ENCODE measurements at regions not wholly inside any gene's neighbourhood (a gene's known extent, or its start where the extent isn't known, plus 50 kb on each side); places are given as distances from the start of the nearest gene placed in this dataset.
"Not testable (repeated sequence)": the region's sequence is repeated elsewhere in the genome, so short reads cannot be mapped to it uniquely, and the experiment has no call there.

DNA sequence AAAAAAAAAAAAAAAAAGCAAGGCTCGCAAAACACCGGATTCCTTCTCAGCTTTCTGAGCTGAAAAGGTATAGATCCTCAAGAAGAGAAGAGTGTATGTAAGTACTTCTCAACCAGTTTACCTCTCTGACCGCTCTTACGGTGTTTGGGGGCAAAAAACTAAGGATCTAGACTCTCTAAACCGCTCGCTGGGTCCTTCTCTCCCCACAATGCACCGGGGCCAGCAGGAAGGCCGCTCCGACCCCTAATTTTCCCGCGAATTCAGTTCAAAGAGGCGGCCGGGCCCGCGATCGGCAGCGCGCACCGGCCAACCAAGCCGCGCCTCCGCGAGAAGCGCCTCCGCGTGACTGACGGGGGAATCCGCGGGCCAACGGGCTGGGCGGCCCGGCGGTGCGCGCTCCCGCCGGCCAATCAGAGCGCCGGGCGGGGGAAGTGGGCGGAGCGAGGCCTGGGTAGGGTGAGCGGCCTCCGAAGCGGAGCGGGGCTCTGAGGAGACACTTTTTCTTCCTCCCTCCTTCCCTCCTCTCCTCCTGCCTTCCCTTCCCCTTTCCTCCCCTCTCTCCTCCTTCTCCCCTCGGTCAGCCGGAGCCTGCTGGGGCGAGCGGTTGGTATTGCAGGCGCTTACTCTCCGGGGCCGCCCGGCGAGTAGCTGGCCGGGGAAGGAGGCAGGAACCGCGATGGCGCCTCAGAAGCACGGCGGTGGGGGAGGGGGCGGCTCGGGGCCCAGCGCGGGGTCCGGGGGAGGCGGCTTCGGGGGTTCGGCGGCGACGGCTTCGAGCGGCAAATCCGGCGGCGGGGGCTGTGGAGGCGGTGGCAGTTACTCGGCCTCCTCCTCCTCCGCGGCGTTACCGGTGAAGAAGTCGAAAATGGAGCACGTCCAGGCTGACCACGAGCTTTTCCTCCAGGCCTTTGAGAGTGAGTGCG is 93.0 kb downstream of the CRLF3 start:
- DNase-seq (ENCODE audit: low read depth in 2 of 2): peak; percentile 79 to 83

DNA sequence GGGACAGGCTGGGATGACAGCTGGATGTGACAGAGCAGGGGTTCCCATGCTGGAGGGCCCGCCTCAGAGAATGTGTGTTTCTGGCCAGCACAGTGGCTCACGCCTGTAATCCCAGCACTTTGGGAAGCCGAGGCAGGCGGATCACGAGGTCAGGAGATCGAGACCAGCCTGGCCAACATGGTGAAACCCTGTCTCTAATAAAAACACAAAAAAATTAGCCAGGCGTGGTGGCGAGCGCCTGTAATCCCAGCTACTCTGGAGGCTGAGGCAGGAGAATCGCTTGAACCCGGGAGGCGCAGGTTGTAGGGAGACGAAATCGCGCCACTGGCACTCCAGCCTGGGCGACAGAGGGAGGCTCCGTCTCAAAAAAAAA is 93.7 kb downstream of the CRLF3 start:
- DNase-seq (ENCODE audit: low read depth in 2 of 2): not testable (repeated sequence)

DNA sequence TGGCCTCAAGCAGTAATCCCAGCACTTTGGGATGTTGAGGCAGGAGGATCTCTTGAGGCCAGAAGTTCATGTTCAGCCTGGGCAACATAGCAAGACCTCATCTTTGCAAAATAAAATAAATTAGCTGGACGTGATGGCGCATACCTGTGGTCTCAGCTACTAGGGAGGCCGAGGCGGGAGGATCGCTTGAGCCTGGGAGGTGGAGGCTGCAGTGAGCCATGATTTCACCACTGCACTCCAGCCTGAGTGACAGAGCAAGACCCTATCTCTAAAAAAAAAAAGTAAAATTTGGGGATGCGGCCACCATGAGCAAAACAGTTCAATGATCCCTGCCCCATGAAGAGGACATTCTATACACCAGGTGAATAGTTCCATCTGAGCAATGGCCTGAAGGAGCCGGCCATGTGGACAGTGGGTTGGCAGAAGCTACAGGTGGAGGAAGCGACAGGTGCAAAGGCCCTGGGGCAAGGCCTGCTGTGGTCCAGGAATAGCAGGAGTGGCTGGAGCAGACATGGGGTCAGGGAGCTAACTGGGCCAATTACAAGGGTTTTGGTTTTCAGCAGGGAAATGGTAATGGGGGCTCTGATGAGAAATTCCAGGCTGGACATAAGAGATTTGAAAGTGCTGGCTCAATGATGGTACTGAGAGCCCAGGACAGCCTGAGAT is 94.2 kb downstream of the CRLF3 start:
- not testable (repeated sequence) for DNase-seq (ENCODE audit: low read depth in 2 of 2)

DNA sequence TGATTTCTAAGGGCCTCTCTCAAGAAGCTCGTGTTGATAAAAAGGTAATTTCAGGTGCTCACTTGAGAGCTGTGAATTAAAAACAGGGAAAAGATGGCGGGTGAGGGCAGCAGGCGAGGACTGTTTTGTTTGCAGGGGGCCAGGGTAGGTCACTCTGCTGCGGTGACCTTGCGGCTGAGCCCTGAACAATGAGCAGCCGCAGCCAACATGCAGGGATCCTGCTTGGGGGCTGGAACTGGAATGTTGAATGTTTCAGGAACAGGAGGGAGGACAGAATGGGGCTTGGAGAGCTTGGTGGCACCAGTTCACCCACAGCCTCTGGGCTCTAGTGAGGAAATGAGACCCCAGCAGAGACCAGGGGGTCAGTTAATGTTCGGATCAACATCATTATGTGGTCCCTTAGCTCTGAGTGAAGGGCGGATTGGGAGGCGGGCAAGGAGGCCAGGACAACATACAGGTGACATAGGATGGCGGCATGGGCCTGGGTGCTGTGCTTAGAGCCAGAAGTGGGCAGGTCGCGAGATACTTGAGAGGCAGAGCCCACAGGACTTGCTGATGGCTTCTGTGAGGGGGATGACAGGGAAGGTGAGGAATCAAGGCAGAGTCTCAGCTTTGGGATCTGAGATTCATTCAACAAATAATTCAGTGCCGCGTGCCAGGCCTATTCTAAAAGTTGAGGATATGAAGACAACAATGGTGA is 94.9 kb downstream of the CRLF3 start:
- DNase-seq (ENCODE audit: low read depth in 2 of 2): not testable (repeated sequence)

DNA sequence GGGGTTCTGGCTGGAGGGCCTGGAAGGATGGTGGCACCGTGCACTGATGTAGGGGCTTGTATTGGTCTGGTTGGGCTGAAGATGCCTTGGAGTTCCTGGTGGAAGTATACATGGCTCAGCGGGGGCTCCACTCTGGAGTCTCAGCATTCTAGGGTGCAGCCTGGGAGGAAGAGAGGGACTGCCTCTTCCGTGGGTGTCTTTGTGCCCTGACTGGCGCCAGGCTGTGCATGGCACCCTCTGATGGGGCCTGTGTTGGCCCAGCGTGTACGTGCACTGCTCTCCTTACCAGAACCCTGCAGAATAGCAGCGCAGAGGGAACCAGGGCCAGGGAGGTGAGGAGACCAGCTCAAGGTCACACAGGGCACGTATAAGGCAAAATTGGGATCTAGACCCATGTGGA is 97.0 kb downstream of the CRLF3 start:
- not testable (repeated sequence) for DNase-seq (ENCODE audit: low read depth in 2 of 2)

DNA sequence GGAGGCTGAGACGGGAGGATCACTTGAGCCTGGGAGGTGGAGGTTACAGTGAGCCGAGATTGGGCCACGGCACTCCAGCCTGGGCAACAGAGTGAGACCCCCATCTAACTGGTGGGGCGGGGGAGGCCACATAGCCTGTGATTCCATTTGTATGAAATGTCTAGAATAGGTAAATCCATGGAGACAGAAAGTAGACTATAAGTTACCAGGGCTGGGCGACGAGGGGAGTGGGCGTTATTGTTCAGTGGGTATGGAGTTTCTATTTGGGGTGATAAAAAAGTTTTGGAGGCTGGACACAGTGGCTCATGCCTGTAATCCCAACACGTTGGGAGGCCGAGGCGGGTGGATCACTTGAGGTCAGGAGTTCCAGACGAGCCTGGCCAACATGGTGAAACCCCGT is 97.8 kb downstream of the CRLF3 start:
- not testable (repeated sequence) for DNase-seq (ENCODE audit: low read depth in 2 of 2)

DNA sequence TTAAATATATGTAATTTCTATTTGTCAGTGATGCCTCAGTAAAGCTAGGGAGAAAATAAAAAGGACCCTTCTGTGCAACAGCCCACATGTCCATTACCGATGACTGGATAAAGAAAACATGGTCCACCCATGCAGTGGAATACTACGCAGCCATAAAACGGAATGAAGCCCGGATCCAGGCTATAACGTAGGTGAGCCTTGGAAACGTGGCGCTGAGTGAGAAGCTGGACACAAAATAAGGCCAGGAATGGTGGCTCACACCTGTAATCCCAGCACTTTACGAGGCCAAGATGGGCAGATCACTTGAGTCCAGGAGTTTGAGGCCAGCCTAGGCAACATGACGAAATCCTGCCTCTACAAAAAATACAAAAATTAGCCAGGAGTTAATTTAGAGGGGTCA is 98.2 kb downstream of the CRLF3 start:
- DNase-seq (ENCODE audit: low read depth in 2 of 2): not testable (repeated sequence)

DNA sequence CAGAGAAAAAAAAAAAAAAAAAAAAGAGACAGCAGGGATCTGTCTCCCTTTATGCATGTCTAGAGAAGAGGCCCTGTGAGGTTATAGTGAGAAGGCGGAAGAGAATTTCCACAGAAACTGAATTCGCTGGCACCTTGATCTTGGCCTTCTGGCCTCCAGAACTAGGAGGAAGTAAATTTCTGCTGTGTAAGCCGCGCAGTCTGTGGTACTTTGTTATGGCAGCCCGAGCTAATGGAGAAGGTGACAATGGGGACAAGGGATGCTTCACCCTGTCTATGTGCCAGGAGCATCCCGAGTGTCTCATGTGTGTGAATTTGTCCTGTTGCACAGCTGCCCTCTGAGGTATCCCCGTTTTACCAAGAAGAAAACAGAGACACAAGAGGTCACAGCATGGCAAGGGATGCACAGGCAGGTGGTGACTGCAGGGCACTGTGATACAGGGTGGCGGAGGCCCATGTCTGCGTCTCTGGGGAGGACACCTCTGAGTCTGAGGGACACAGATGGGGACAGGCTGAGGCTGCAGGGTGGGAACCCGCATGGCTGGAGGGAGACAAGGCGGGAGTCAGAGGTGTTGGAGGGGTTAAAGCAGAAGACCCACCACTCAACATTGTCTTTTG is 100.3 kb downstream of the CRLF3 start:
- not testable (repeated sequence) for DNase-seq (ENCODE audit: low read depth in 2 of 2)

DNA sequence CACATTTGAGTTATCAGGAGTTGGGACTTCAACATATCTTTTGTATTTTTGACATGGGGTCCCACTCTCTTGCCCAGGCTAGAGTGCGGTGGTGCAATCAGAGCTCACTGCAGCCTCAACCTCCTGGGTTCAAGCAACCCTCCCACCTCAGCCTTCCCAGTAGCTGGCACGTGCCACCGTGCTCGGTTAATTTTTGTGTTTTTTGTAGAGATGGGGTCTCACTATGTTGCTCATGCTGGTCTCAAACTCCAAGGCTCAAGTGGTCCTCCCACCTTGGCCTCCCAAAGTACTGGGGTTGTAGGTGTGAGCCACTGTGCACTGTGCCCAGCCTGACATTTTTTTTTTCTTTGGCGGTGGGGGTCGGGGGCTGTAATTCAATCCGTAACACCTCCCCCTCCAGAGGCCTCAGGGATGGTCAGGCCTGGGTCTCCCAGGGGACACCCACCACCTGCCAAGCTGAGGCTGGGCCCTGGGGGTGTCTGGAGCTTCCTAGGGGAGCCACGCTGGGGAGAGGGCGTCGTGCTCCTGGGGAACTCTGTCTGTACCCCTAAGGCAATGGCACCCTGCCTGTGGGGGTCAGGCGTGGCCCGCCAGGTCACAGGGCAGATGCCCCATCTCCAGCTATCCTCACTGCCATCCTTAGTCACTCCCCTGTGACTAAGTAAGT is 102.2 kb downstream of the CRLF3 start:
- not testable (repeated sequence) for DNase-seq (ENCODE audit: low read depth in 2 of 2)

DNA sequence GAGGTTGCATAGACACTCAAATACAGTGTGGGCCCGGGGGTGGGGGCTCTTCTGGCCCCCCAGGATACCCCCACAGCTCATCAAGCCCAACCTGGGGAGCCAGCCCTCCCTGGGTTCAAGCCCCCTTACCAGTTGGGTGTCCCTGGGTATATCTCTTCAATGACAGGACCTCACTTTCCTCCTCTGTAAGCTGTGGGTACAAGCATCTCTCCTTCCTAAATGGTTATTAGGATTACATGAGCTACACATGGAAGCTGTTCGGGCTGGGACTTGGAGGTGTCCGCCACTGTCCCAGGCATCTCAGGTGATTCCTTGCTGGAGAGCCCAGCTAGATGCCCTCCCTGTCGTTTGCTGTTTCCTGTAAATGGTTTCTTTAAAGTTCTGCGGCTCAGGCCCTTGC is 103.5 kb downstream of the CRLF3 start:
- not testable (repeated sequence) for DNase-seq (ENCODE audit: low read depth in 2 of 2)

DNA sequence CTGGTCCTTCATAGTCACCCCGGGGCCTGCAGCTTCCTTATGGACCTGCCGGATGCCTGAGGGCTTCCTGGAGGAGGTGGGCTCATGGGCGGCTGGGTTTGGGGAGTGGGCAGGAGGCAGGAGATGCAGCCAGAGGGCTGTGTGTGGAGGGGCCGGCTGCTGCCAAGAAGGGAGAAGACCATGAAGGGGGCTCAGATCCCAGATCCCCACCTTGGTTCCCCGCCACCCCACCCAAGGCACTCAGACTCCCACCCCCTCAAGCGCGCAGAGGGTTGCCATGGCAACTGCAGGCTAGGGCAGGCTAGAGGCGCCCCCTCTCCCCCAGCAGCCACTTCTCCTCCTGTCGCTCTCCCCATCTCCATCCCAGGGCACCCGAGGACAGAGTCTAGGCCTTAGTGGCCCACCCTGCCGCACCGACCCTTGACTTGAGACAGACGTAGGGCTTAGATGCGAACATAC is 104.5 kb downstream of the CRLF3 start:
- DNase-seq (ENCODE audit: low read depth in 2 of 2): no peak

DNA sequence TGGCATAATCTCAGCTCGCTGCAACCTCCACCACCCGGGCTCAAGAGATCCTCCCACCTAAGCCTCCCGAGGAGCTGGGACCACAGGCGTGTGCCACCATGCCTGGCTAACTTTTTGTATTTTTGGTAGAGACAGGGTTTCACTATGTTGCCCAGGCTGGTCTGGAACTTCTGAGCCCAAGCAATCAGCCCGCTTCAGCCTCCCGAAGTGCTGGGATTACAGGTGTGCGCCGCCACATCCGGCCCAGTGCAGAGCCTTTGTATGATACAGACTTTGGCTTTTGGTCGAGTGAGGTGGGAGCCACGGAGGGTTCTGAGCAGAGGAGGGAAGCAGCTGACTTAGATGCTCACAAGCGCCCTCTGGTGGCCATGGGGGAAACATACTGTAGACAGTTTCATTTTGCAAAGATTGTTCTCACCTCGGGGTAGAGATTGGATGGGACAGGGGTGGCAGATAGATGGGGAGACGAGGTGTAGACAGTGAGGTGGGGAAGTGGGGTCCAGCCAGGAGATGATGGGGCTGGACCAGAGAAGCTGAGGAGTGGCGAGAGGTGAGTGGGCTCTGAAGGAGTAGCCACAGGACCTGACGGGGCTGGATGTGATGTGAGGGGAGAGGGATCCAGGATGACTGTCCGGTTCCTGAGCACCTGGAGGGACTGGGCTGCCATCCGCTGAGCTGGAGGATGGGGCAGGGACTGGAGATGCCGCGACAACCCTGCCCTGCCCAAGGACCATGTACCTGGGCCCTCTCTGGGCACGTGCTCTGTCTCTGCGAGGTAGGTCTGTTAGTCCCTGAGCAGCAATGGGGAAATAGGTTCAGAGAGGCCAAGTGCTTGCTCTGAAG is 105.1 kb downstream of the CRLF3 start:
- peak; percentile 48 to 50 for DNase-seq (ENCODE audit: low read depth in 2 of 2)

DNA sequence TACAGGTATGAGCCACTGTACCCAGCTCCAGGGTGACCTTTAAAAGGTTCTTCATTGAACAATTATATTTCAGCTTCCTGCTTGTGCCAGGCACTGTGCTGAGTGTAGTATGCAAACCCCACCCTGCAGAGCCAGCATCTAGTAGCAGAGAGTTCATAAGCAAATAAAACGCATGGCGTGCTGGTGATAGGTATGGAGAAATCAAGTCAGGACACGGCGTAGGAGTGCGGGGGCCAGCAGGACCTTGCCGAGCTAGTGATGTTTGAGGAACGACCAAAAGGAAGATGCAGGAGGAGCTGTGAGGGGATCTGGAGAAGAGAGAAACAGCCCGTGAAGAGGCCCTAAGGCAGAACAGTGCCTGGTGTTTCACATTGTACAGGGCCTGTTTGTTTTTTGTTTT is 105.8 kb downstream of the CRLF3 start:
- DNase-seq (ENCODE audit: low read depth in 2 of 2): not testable (repeated sequence)

DNA sequence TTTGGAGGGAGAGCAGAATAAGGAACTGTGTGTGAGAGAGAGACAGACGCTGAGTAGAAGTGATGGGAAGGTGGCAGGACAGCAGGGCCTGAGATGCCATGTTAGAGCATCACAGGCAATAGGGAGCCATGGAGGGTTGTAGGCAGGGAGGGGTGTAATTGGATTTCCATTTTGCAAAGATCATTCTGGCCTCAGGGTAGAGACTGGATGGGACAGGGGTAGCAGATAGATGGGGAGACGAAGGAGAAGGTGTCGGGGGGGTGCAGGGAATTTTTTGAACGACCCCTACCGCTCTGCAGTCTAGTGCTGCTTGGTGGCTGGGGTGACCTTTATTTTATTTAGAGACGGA is 106.4 kb downstream of the CRLF3 start:
- not testable (repeated sequence) for DNase-seq (ENCODE audit: low read depth in 2 of 2)

DNA sequence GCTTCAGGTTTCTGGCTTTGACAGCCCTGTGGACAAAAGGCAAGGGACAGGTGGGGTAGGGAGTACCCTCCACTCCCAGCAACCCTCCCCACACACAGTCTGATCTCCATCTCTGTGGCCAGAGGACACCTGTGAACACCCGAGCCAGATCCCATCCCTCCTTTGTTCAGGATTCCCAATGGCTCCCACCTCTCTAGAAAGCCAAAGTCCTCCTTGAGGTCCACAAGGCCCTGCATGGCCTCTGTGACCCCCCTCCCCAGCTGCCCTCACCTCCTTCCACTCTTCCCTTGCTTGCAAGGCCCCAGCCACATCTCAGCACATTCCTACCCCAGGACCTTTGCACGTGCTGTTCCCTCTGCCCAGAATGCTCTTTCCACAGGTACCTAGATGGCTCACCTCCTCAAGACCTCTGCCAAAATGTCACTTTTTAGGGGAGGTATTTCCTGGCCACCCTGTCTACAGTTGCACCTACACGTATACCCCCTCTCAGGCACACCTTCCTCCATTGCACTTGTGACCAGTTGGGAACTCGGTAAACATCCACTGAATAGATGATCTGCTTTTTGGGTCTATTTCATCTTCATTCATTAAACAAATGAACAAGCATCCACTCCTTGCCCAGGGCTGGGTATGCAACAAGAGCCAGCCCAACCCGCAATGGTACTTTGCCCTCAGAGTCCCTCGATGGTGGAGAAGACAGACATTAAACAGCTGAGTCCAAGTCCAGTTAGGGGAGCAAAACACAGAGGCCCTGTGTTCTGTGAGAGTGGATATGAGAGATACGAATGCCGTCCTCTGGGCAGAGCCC is 107.0 kb downstream of the CRLF3 start:
- DNase-seq (ENCODE audit: low read depth in 2 of 2): no peak

DNA sequence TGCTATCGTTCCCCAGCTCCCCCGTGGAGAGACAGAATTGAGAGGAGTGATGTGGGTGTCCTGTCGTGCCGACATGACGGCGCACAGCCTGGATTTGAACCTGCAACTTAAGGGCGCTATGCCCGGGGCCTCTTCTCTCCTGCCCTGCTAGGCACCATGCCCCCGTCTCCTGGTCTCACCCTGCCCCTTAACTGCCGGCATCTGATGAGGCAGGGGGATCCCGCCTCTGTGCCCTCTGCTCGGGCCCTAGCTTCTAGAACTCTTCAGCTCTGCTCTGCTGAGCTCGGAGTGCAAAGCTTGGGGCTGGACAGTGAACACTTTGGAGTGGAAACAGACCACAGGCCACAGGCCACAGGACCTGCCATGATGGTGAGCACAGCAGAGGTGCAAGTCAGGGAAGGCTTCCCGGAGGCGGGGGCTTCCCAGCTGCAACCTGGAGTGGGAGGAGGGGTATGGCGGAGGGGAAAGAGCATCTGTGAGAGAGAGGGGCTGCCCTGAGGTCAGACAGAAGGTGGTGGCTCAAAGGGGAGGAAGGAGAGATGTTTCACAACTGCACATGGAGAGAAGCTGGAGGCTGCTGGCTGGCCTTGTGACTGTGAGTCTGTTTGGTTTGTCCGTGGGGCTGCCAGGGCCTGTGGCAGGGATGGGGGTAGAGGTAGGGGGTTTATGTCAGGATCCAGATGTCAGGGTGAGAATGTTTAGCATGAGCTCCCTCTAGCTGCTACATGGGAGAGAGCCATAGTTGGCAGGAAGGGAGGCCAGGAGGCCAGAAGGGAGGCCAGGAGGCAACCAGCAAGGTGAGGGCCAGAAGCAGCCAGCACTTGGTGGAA is 107.8 kb downstream of the CRLF3 start:
- no peak for DNase-seq (ENCODE audit: low read depth in 2 of 2)

DNA sequence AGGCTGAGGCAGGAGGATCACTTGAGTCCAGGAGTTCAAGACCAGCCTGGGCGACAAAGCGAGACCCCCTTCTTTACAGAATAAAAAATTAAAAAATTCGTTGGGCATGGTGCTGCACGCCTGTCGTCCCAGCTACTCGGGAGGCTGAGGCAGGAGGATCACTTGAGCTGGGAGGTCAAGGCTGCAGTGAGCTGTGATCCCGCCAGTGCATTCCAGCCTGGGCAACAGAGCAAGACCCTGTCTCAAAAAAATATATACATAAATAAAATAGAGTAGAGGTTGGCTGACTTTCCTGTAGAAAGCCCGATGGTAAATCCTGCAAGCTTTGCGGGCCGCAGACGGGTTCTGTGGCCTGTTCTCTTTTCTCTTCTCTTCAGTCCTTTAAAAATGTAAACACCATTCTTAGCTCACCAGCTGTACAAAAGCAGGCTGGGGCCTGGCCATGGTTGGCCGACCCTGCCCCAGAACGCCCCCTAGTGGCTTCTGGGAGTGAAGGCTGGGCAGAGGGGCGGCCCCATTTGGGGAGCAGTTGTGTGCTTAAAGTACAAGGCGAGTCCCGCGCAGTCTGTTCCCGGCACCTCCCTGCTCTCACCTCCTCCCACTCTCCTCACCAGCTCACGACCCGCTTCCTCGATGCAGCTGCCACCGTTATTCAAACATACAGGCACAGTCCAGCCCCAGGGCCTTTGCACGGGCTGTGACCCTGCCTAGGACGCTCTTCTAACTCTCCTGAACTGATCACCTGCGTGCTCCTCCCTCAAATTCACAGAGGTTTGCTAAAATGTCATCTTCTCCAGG is 109.5 kb downstream of the CRLF3 start:
- peak; percentile 34 to 41 for DNase-seq (ENCODE audit: low read depth in 2 of 2)

DNA sequence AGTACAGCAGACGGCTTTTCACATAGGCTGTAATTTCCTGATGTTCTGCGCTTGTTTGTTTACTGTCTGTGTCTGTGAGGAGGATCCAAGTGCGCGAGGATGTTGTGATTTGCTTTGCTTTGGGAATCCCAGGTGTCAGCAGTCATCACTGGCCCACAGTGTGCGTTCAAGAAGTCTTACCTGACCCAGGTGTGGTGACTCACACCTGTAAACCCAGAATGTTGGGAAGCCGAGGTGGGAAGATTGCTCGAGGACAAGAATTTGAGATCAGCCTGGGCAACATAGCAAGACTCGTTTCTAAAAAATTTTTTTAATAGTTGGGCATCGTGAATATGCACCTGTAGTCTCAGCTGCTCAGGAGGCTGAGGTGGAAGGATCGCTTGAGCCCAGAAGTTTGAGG is 110.7 kb downstream of the CRLF3 start:
- DNase-seq (ENCODE audit: low read depth in 2 of 2): not testable (repeated sequence)

Data from stimulated activated CD8-positive, alpha-beta memory T cell treated with anti-CD3 and anti-CD28 coated beads, Interleukin-15, amount 100 ng/mL, for 48 hours (primary cell).